Hepatocyte (in vitro differentiated cells): ENCODE measurements at regions not wholly inside any gene's neighbourhood (a gene's known extent, or its start where the extent isn't known, plus 50 kb on each side); places are given as distances from the start of the nearest gene placed in this dataset.

ENCODE experiments used
- DNase-seq: peaks from one replicate; pipeline ENCODE4 v3.0.0-alpha.2; 2016; ENCODE audit warnings: low spot score
- H2AFZ ChIP-seq: fragments of 200-600 bp; sonication (generic); 2 replicates; pipeline ENCODE4 v1.6.0; 2016; ENCODE audit warnings: antibody characterized with exemption, mild to moderate bottlenecking
- H3K27ac ChIP-seq: fragments of 200-600 bp; sonication (generic); 2 replicates; pipeline ENCODE4 v1.5.1; 2016; ENCODE audit warnings: mild to moderate bottlenecking
- H3K27me3 ChIP-seq: fragments of 200-600 bp; sonication (generic); 2 replicates; pipeline ENCODE4 v1.6.1; 2016
- H3K36me3 ChIP-seq: fragments of 200-600 bp; sonication (generic); replicated peaks from 2 replicates; pipeline ENCODE4 v1.5.1; 2016; ENCODE audit warnings: low read depth; ENCODE audit not compliant: insufficient read depth
- H3K4me1 ChIP-seq: fragments of 200-600 bp; sonication (generic); 2 replicates; pipeline ENCODE4 v1.5.1; 2016; ENCODE audit warnings: mild to moderate bottlenecking, moderate library complexity; ENCODE audit not compliant: insufficient read depth
- H3K4me2 ChIP-seq: fragments of 200-600 bp; sonication (generic); 2 replicates; pipeline ENCODE4 v1.6.0; 2016
- H3K4me3 ChIP-seq: fragments of 200-600 bp; sonication (generic); 2 replicates; pipeline ENCODE4 v1.5.1; 2016; ENCODE audit warnings: mild to moderate bottlenecking
- H3K79me2 ChIP-seq: fragments of 200-600 bp; sonication (generic); 2 replicates; pipeline ENCODE4 v1.6.0; 2017; ENCODE audit warnings: mild to moderate bottlenecking
- H3K9me2 ChIP-seq: fragments of 200-600 bp; sonication (generic); replicated peaks from 2 replicates; pipeline ENCODE4 v1.6.0; 2017; ENCODE audit warnings: mild to moderate bottlenecking; ENCODE audit not compliant: insufficient read depth
- H3K9me3 ChIP-seq: fragments of 200-600 bp; sonication (generic); 2 replicates; pipeline ENCODE4 v1.5.1; 2016; ENCODE audit warnings: low read depth, mild to moderate bottlenecking
- H4K20me1 ChIP-seq: fragments of 200-600 bp; sonication (generic); 2 replicates; pipeline ENCODE4 v1.6.0; 2016; ENCODE audit warnings: mild to moderate bottlenecking; ENCODE audit not compliant: insufficient read depth, poor library complexity, severe bottlenecking
- CTCF ChIP-seq: fragments of 200-600 bp; sonication (generic); IDR thresholded peaks from 2 replicates; pipeline ENCODE4 v1.5.1; 2016; ENCODE audit warnings: antibody characterized with exemption, mild to moderate bottlenecking; ENCODE audit not compliant: poor library complexity
- EZH2 ChIP-seq: fragments of 200-600 bp; sonication (generic); IDR thresholded peaks from 2 replicates; pipeline ENCODE4 v1.6.1; 2016; ENCODE audit warnings: antibody characterized with exemption, mild to moderate bottlenecking, borderline replicate concordance
- EZH2phosphoT487 ChIP-seq: fragments of 200-600 bp; sonication (generic); IDR thresholded peaks from one replicate; pipeline ENCODE4 v1.6.1; 2018; ENCODE audit warnings: antibody characterized with exemption, mild to moderate bottlenecking, low read depth, moderate library complexity; ENCODE audit not compliant: unreplicated experiment, severe bottlenecking
- WGBS: methylation state at CpG from one replicate; pipeline ENCODE4 v1.1.6; 2016; ENCODE audit warnings: low lambda C conversion rate; ENCODE audit errors: missing lambda C conversion rate; 5-methylcytosine and 5-hydroxymethylcytosine counted together

- no peaks in the 10 kb centered on the region for H3K79me2 ChIP-seq
- H2AFZ ChIP-seq = no peak overlapping the region
- H3K27ac ChIP-seq = no peak overlapping the region
- 96% methylated on average over 5 of the region's 5 CpGs for WGBS
- TF ChIP-seq EZH2phosphoT487 (no peak), EZH2 (no peak), CTCF (no peak)
- H3K9me3 ChIP-seq = no peaks in the 10 kb centered on the region
- H3K4me2 ChIP-seq = no peak overlapping the region
- H3K9me2 ChIP-seq = no peaks in the 10 kb centered on the region
- no peaks in the 10 kb centered on the region for H3K4me1 ChIP-seq
- no peaks in the 10 kb centered on the region for H3K27me3 ChIP-seq
- no peaks in the 10 kb centered on the region for H3K36me3 ChIP-seq
- no peak overlapping the region for H3K4me3 ChIP-seq
- no peaks in the 10 kb centered on the region for H4K20me1 ChIP-seq
- DNase-seq = no peak
These were observed 523.8 kb upstream of the CPEB2 start for GRCh38 chr4:14478504-14478903.

GRCh38 chr4:14496408-14496807, 505.9 kb upstream of the CPEB2 start:
- no peaks in the 10 kb centered on the region for H3K9me3 ChIP-seq
- H3K9me2 ChIP-seq = no peaks in the 10 kb centered on the region
- H2AFZ ChIP-seq = no peak overlapping the region
- TF ChIP-seq CTCF (no peak), EZH2phosphoT487 (no peak), EZH2 (no peak)
- H3K4me2 ChIP-seq = no peak overlapping the region
- H3K27me3 ChIP-seq = no peaks in the 10 kb centered on the region
- H4K20me1 ChIP-seq = no peaks in the 10 kb centered on the region
- no peak for DNase-seq
- H3K4me1 ChIP-seq = no peaks in the 10 kb centered on the region
- H3K79me2 ChIP-seq = no peaks in the 10 kb centered on the region
- WGBS = 83% methylated on average over 1 of the region's 1 CpG
- no peak overlapping the region for H3K4me3 ChIP-seq
- H3K27ac ChIP-seq = no peak overlapping the region
- H3K36me3 ChIP-seq = no peaks in the 10 kb centered on the region

GRCh38 chr4:14496969-14497368, 505.3 kb upstream of the CPEB2 start:
- Histone ChIP-seq H3K27me3 (no peaks in the 10 kb centered on the region), H3K9me3 (no peaks in the 10 kb centered on the region), H3K4me1 (no peaks in the 10 kb centered on the region), H2AFZ (no peak overlapping the region), H3K79me2 (no peaks in the 10 kb centered on the region), H3K4me2 (no peak overlapping the region), H3K36me3 (no peaks in the 10 kb centered on the region), H3K9me2 (no peaks in the 10 kb centered on the region), H4K20me1 (no peaks in the 10 kb centered on the region), H3K4me3 (no peak overlapping the region), H3K27ac (no peak overlapping the region)
- no peak for DNase-seq
- TF ChIP-seq CTCF = no peak
- no peak for TF ChIP-seq EZH2
- TF ChIP-seq EZH2phosphoT487 = no peak

GRCh38 chr4:14504162-14504561, 498.1 kb upstream of the CPEB2 start:
- 77% methylated on average over 2 of the region's 2 CpGs for WGBS
- no peaks in the 10 kb centered on the region for H3K9me3 ChIP-seq
- no peaks in the 10 kb centered on the region for H3K36me3 ChIP-seq
- no peaks in the 10 kb centered on the region for H3K9me2 ChIP-seq
- no peak for DNase-seq
- TF ChIP-seq CTCF (no peak), EZH2 (no peak), EZH2phosphoT487 (no peak)
- no peaks in the 10 kb centered on the region for H3K27me3 ChIP-seq
- H3K27ac ChIP-seq = no peak overlapping the region
- no peaks in the 10 kb centered on the region for H4K20me1 ChIP-seq
- no peaks in the 10 kb centered on the region for H3K4me1 ChIP-seq
- H3K79me2 ChIP-seq = no peaks in the 10 kb centered on the region
- H2AFZ ChIP-seq = no peak overlapping the region
- no peak overlapping the region for H3K4me3 ChIP-seq
- no peak overlapping the region for H3K4me2 ChIP-seq
